SHP77 treated with DMSO at 0.1 percent for 48 hours (cell line): ENCODE measurements at regions not wholly inside any gene's neighbourhood (a gene's known extent, or its start where the extent isn't known, plus 50 kb on each side); places are given as distances from the start of the nearest gene placed in this dataset.

ENCODE experiments used
- DNase-seq: peaks from one replicate; lab custom pipeline; 2025; lab: John Stamatoyannopoulos, UW

DNA sequence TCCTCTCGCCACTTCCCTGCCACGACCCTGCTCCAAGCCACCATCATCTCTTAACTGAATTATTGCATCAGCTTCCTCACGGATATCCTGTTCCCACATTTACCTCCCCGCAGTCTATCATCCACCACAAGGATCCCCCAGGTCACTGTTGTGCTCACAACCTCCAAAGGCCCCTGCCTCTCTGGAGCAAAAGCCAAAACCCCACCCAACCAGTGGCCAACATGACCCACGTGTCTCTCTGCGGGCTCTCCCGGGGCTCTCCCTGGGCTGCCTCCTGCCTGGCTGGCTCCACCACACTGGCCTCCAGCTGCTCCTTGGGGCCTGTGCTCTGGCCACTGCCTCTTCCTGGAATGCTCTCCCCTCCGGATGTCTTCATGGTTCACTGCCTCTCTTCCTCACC is 809.3 kb downstream of the UQCRFS1 start:
- no peak for DNase-seq

DNA sequence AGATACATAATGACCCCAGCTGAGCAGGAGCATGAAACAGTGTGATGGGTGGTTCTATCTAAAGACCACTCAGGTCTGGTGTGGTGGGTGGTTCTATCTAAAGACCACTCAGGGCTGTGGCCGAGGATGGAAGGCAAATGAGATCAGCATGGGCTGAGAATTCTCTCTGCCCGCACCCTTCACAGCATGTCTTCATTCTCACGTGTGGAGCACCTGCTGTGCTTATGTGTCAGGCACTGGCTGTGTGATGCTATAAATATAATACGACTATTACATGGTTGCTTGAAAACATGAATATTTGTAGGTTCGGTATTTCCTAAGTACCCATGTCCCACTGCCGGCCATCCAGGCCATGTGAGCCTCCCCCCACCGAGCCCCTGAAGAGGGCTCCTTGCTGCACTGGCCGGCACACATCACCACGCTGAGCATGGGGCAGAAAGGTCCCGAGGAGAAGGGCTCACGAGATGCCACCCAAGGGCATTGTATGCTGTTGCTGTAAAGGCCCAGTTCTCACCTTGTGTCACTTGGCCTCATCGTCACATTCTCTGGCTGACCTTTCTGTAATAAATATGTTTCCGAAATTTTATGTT is 810.2 kb downstream of the UQCRFS1 start:
- no peak for DNase-seq

DNA sequence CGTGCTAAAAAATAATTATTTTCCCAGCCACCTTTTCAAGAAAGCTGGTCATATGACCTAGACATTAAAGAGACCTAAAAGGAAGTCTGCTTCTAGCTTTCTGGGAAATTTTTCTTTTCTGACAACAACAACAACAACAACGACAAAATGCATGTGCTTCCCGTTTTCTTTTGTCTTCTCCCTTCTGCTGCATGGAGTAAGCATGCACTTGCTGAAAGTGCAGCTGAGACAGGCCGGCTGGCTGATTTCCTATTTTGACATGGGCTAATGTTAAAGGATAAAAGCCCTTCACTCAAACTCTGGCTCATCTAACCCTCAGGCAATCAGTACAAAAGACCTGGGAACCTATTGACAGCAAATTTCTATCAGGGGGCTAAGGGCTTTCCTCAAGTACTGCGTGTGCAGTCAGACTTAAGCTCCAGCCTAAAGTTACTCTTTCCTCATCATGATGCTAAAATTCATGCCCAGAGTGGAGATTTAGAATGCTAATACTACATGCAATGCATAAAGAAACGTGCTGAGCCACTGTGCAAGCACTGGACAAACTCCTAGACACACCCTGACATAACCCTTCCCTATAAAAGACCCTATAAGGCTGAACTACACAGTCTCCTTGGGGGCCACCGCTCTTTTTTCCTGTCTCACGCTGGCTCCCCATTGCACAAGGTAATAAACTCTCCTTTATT is 811.1 kb downstream of the UQCRFS1 start:
- DNase-seq = no peak

DNA sequence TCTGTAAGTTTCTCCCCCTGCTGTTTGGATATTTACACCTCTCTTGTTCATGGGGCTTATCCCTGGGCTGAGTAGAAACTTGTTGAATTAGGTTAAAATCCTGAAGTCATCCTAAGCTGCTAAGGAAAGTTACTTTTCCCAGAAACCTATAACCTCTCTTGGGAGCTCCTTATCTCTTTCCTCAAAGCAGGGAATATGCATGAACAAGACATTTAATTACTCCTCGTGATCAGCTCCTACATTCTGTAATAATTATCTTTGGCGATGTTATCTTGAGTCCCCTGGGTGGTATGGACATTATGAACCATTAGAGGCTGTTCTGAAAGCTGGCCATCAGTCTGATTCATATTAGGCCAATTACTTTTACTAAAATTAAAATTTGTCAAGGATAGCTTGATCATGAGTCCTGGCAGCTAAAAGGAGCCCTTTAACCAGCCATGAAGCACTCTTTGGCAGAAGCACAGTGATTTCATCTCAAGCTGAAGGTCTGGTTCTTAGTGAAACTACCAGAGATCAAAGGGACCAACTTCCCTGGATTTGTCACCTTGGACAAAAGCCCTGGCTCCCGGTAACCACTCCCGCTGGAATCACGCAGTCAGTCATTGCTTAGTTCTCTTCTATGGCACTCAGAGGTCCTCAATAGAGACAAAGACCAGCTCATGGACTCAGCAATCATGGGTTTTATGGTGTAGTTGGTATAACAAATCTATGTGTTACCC is 811.8 kb downstream of the UQCRFS1 start:
- no peak for DNase-seq

DNA sequence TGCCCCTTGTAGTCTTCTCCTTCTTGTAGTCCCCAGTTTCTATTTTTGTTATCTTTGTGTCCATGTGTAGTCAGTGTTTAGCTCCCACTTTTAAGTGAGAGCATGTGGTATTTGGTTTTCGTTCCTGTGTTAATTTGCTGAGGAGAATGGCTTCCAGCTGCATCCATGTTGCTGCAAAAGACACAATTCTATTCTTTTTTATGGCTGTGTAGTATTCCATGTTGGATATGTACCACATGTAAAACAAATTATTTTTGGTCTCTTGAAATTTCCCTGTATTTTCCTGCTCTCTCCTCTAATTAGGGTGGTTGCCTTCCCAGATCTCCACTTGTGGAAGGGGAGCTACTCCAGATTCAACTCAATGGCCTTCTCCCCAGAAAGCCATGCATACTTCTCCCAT is 813.8 kb downstream of the UQCRFS1 start:
- DNase-seq = no peak

DNA sequence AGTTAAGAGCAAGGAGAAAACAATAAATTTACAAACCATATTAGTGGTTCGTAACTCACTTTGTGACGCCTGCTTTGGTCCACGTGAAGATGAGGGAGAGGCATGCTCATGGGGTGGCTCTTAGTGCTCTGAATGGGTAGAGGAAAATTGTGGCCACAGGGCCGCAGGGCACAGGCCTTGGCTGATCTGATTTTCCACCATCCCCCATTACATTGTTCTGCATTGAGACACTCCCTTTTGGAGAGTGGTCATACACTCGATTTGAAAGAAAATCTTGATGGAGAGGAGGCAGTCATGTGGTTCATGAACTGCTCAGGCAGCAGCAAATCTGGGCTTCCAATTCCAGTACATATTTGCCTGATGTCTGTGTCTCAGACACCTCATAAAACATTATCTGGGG is 815.2 kb downstream of the UQCRFS1 start:
- no peak for DNase-seq

DNA sequence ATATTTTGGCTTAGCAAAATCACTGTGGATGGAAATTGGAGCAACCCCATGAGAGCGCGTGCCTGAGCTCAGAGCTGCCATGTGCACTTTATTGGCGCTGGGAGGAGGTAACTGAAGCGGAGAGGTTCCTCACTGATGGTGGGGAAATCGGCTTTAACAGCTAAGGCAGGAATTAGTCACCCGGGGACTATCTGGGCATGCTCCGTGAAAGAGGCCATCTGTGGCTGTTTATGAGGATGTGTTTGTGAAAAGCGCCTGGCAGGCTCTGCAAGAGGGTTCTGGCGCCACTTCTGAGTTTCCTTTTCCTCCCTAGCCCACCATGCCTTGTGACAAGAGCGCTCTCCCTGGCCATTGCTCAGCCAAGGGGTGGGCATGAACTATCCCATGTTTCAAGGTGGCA is 815.6 kb downstream of the UQCRFS1 start:
- DNase-seq = no peak

DNA sequence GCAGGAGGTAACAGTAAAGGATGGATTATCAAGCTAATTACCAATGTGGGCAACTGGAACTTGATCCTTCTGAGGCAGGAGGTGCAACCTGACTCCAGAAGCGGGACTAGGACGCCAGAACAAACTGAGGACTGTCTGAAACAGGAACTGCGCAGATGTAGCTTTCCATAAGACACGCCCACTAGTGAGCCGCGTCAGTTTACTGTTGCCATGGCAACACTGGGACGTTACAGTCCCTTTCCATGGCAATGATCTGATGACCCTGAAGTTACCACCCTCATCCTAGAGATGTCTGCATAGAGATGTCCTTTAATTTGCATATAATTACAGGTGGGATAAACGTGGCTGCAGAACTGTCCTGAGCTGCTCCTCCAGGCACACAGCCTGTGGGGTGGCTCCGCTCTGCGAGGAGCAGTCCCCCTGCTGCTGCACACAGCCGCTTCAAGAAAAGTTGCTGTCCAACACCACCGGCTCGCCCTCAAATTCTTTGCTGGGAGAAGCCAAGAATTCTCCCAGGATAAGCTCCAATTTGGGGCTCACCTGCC is 816.6 kb downstream of the UQCRFS1 start:
- DNase-seq = no peak

DNA sequence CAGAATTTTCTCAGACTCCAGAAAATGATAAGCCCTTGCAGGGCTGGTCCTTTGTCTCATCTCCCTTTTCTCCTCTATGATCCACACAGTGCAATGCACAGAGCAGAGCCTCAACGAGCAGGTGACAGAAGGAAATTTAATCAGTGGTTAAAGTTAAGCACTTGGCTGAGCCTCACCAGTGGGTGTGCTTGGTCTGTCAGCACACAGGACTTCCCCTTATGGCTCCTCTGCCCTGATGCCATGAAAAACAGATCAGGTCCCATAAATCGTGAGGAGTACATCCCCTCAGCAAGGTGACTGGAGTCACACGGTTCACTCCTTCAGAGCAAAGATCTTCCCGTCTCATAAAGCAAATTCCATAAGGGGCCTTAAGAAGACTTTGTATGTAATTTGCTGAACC is 818.2 kb downstream of the UQCRFS1 start:
- DNase-seq = no peak

DNA sequence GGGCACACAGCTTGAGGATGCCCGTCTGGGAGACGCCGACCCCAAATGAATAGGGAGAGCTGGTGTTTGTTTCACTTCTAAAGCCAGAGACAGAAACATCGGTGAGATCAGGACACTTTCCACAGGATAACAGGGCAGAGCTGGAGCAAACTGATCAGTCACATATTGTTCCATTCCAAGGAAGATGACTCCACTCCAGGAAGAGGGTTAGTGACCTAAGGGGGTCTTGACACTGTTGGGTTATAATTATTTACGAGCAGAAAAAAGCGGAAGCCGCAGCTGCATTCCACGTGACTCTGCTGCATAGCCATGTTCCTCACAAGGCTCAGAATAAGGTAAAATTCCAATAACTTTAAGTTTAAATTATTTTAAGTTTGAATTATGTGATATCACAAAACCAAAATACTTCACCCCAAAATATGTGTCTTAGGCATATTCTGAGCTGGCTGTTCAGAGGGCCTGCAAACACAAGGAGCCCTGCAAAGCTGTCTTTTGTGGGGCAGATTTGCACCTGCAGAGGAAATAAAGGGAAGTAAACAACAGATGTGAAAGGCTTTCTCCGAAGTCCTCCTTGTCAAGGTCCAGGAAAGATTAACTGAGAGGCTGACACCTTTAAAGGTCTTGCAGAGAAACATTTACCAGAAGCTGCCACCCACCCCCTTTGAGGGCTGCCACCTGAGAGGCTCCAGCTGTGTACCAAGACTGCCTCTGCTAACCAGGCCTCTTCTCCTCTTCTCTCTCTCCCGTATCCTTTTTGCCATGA is 819.2 kb downstream of the UQCRFS1 start:
- no peak for DNase-seq

DNA sequence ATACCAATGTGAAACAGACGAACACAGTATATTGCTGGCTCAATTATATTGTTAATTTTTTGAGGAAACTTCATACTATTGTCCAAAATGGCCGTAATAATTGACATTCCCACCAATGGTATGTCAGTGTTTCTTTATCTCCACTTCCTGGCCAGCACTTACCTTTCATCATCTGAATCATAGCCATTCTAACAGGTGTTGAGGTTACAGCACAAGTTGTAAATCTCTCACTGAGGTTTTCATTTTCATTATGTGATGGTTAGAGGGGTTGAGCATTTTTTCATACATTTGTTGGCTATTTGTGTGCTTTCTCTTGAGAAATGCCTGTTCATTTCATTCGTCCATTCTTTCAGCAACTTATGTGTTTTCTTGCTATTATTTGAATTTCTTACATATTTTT is 824.0 kb downstream of the UQCRFS1 start:
- DNase-seq = no peak

DNA sequence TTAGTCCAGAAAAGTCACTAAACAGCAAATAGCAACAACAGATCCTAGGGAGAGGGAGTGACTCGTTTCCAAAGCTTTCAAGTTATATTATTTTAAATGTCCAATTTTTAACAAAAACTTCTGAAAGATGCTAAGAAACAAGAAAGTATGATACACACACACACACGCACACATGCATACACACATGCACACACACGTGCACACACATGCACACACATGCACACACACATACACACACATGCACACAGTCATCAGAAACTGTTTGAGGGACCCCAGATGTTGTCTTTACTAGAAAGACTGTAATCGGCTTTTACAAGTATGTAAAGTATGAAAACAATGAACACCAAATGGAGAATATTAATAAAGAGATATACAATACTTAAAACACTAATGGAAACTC is 825.4 kb downstream of the UQCRFS1 start:
- DNase-seq = no peak

DNA sequence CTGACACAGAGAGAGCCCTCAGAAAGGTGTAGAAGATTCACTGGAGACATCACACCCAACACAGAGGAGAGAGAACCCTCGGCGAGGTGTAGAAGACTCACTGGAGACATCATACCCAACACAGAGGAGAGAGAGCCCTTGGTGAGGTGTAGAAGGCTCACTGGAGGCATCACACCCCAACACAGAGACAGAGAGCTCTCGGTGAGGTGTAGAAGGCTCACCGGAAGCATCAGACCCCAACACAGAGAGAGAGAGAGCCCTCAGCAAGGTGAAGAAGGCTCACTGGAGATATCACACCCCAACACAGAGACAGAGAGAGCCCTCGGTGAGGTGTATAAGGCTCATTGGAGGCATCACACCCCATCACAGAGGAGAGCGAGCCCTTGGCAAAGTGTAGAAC is 826.5 kb downstream of the UQCRFS1 start:
- no peak for DNase-seq

DNA sequence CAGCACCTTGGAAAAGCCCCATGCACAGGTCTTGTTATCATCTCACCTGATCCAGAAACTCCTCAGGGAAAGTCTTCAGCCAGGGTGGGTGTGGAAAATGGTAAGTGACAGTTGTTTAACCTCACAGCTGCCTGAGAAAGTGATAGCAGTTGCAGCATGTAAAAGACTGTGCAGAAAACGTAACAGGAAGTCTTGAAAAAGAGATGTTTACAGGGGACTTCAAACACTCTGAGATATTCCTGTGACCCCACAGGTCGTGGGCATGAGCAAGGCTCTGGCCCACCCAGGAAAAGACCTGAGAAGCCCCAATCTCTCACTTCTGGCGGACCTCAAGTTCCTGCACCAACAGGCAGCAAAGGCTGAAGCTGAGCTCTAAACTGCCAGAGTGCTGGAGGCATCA is 826.9 kb downstream of the UQCRFS1 start:
- DNase-seq = no peak

DNA sequence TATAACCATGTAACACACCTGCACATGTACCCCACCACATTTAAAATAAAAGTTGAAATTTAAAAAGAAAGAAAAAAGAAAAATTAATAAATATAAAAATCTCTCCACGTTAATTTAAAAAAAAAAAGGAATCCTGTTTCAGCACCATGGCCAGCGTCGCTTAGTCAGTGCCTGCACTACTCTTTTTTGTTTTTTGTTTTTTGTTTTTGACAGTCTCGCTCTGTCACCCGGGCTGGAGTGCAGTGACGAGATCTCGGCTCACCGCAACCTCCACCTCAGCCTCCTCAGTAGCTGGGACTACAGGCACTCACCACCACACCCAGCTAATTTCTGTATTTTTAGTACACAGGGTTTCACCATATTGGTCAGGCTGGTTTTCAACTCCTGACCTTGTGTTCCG is 835.9 kb downstream of the UQCRFS1 start:
- DNase-seq = no peak

DNA sequence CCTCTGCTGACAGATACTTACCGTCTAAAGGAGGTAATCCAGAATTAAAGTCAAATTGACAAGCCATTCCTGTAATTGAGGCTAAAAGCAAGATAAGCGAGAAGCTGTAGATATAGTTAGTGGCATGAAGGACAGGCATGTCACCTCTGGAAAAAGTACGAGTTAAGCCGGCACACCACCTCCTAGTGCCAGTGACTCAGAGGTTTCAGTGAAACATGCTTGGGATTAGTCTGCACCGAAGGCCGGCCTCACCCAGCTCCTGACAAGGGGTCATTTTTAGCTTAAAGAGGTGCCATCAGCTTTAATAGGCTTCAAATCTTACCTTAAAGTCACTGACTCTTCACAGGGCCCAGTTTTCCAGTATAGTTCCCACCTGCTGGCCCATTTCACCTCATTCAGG is 838.0 kb downstream of the UQCRFS1 start:
- DNase-seq = no peak

DNA sequence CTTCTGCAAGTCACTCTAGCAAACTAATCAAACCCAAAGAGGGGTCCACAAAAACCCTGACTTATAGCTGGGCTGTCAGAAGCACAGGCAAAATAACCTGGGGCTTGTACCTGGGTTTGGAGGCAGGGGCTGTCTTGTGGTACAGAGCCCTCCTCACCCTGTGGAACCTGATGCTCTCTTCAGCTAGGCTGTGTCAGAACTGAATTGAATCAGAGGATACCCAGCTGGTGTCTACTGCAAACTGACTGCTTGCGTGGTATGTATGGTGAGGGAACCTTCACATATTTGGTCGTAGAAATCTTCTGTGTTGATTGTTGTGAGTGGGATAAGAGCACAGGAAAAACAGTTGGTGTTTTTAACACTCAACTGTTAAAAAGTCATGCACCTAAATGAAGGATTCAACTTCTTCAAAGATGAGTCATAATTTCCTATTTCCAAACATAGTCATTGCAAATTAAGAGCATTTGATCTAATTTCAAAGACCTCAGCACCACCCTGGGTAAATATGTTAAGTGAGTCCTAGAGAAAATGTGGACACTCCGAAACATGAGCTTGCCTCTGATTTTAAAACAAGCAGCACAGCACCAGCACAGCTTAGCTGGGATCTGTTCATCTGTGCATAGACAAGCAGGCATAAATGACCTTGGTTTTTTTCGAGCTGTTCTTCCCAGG is 840.2 kb downstream of the UQCRFS1 start:
- DNase-seq = no peak

DNA sequence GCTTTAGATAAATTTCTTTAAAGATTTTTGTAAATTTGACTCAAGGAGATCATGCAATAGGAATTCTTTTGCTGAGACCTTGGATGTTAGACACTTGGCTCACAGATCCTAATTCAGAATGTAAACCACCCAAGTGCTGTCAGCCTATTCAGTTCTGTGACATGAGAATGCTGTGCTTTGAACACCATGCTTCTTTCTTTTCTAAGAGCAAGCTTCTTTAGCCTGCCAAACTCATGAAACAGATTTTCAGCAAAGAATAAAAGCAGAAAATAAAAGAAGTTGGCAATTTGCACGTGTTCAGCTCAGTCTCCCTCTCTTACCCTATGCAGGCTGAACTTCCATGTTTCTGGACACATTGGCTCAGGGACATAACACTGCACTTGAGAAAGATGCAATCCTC is 845.8 kb downstream of the UQCRFS1 start:
- DNase-seq = no peak

DNA sequence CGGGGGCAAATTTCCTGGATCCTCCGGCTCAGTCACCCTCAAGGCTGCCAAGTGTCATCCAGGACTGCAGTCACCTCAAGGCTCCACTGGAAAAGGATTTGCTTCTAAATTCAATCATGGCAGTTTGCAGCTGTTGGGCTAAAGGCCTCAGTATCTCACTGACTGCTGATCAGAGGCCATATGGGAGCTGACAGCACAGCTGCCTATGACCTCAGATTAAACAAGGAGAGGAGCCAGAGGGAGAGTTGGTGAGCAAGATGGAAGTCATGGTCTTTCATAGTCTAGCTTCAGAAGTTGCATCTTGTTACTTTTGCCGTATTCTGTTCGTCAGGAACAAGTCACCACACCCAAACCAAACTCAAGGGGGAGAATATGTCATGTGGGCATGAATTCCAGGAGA is 849.7 kb downstream of the UQCRFS1 start:
- no peak for DNase-seq

DNA sequence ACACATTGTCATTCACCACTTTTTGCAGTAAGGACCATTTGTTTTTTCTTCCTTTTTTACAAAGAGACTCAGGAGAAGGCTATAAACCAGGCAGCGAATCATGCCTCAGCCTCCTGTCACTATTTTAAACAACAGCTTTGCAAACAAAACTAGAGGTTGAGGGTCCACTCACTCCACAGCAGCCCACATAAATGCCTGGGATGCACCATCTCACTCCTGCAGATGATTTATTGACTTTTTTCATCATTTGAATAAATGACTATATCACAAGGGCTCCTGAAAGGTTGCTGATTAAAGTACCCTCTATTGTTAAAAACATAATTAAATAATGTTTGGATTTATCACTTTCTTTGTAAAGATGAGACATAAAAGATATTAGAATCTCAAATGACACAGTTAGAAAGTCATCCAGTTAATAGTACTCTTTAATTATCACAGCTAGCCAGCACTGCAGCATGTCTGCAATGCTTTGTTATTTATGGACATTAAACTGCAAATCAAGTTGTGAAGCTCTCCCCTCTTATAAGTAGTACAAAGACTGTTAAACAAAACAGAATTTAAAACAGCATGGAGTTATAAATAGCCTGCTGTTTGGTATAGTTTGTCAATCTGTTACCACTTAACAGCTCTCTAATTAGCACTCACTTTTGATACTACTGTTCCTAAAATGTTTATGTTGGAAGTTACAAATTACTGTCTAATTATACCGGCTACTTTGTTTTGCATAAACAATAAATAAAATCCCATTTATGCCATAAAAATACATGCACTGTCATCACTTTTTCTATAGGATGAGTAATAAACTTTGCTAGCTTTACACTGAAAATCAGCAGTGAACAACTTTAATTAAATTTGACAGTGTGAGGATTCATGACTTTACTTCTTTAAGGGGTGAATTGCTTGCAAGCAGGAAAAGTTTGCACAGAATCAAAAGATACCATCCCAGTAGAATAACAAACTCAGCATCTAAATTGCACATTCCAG is 853.2 kb downstream of the UQCRFS1 start:
- DNase-seq = no peak

DNA sequence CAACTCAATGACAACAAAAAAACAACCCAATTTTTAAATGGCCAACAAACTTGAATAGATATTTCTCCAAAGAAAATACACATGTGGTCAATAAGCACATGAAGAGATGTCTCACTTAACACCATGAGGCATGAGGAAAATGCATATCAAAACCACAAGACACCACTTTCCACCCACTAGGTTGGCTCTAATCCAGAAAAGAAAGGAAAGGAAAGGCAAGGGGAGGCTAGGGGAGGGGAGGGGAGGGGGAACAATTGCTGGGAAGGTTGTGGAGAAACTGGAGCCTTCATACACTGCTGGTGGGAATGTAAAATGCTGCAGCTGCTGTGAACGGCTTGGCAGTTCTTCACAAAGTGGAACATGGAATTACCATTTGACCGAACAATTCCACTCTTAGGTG is 854.3 kb downstream of the UQCRFS1 start:
- DNase-seq = no peak
